ENCODE measurements at regions not wholly inside any gene's neighbourhood (a gene's known extent, or its start where the extent isn't known, plus 50 kb on each side); places are given as distances from the start of the nearest gene placed in this dataset.

GRCh38 chr3:177982034-177982433 lies 554.2 kb upstream of the KCNMB2 start:
- DNase-seq (ENCODE audit: low spot score) = no peak
- no peak for TF ChIP-seq CTCF (IDR thresholded peaks at IDR 0.05)
- ATAC-seq (ENCODE audit: low FRiP score) = no peak

GRCh38 chr3:177983320-177983719 lies 552.9 kb upstream of the KCNMB2 start:
- no peak for TF ChIP-seq CTCF (IDR thresholded peaks at IDR 0.05)
- no peak for DNase-seq (ENCODE audit: low spot score)
- no peak for ATAC-seq (ENCODE audit: low FRiP score)

GRCh38 chr3:177992993-177993970 lies 543.0 kb upstream of the KCNMB2 start:
- ATAC-seq (ENCODE audit: low FRiP score) = no peak
- no peak for DNase-seq (ENCODE audit: low spot score)
- no peak for TF ChIP-seq CTCF (IDR thresholded peaks at IDR 0.05)

GRCh38 chr3:177994976-177995375 lies 541.3 kb upstream of the KCNMB2 start:
- no peak for DNase-seq (ENCODE audit: low spot score)
- ATAC-seq (ENCODE audit: low FRiP score) = no peak

GRCh38 chr3:177995381-177996085 lies 540.7 kb upstream of the KCNMB2 start:
- TF ChIP-seq CTCF (IDR thresholded peaks at IDR 0.05) = no peak
- no peak for ATAC-seq (ENCODE audit: low FRiP score)
- DNase-seq (ENCODE audit: low spot score) = no peak

More at GRCh38 chr3:177994976-177995375, 541.3 kb upstream of the KCNMB2 start:
- no peak for TF ChIP-seq CTCF (IDR thresholded peaks at IDR 0.05)

GRCh38 chr3:178001670-178002101 lies 534.5 kb upstream of the KCNMB2 start:
- ATAC-seq (ENCODE audit: low FRiP score) (no peak), DNase-seq (ENCODE audit: low spot score) (no peak)
- no peak for TF ChIP-seq CTCF (IDR thresholded peaks at IDR 0.05)

All from omental fat pad (tissue), 3 donors.